ENCODE measurements at regions not wholly inside any gene's neighbourhood (a gene's known extent, or its start where the extent isn't known, plus 50 kb on each side); places are given as distances from the start of the nearest gene placed in this dataset.

GRCh38 chr2:221673248-221673647 is 101.1 kb upstream of the EPHA4 start:
- Histone ChIP-seq H3K9me3 (ENCODE audit: control insufficient read depth in 1 of 2, insufficient read depth in 1 of 2, low read depth in 1 of 2, low read length in 2 of 2) (no peaks in the 10 kb centered on the region; a peak in 1 of 4 replicates), H3K4me3 (replicated peaks in 1 of 2; ENCODE audit: low read depth in 1 of 2, low read length in 2 of 2) (no peak overlapping the region), H3K4me2 (ENCODE audit: low read length) (no peak overlapping the region), H2AFZ (ENCODE audit: low read depth, low read length, poor library complexity, severe bottlenecking) (no peak overlapping the region), H3K4me1 (ENCODE audit: control insufficient read depth in 1 of 2, insufficient read depth in 2 of 2, low read length in 2 of 2) (no peaks in the 10 kb centered on the region), H3K9ac (ENCODE audit: low read length) (no peak overlapping the region), H3K79me2 (ENCODE audit: insufficient read depth, low read length) (no peaks in the 10 kb centered on the region), H3K27ac (ENCODE audit: low read depth, low read length) (no peak overlapping the region), H4K20me1 (ENCODE audit: insufficient read depth) (no peaks in the 10 kb centered on the region; the same call in 1 of the 2 replicates), H3K36me3 (ENCODE audit: control insufficient read depth in 1 of 2, insufficient read depth in 2 of 2, low read length in 2 of 2) (no peaks in the 10 kb centered on the region), H3K9me2 (ENCODE audit: insufficient read depth) (no peaks in the 10 kb centered on the region), H3K27me3 (ENCODE audit: insufficient read depth, low read length) (no peaks in the 10 kb centered on the region; the same call in none of the 2 replicates)
- ChIA-PET CTCF (no interaction called here), RAD21 (ENCODE audit: low non-redundant PET in 1 of 2, low total read pairs in 2 of 2, uncharacterized antibody in 2 of 2, unreplicated experiment in 2 of 2) (no interaction called here), POLR2A (no interaction called here)
- TF ChIP-seq EZH2 (IDR thresholded peaks at IDR 0.05) = no peak
- no peak for TF ChIP-seq TCF7L2 (IDR thresholded peaks at IDR 0.05; ENCODE audit: borderline replicate concordance, extremely low read depth, insufficient read depth, insufficient read length)
- no peak for TF ChIP-seq POLR2A (IDR thresholded peaks at IDR 0.05; ENCODE audit: borderline replicate concordance, extremely low read depth, insufficient read depth, insufficient read length)
- ATAC-seq (no peak), DNase-seq (ENCODE audit: low read depth, low spot score) (no peak)
- intact Hi-C loops (cut with micrococcal nuclease) = no loop called here
- BruUV-seq (replicated peaks) = no TSS peak

GRCh38 chr2:221671515-221671914 is 99.4 kb upstream of the EPHA4 start:
- Histone ChIP-seq H3K36me3 (ENCODE audit: control insufficient read depth in 1 of 2, insufficient read depth in 2 of 2, low read length in 2 of 2) (no peaks in the 10 kb centered on the region), H3K79me2 (ENCODE audit: insufficient read depth, low read length) (no peaks in the 10 kb centered on the region), H3K4me2 (ENCODE audit: low read length) (no peak overlapping the region), H3K27ac (ENCODE audit: low read depth, low read length) (no peak overlapping the region), H4K20me1 (ENCODE audit: insufficient read depth) (no peaks in the 10 kb centered on the region; the same call in 1 of the 2 replicates), H3K9me3 (ENCODE audit: control insufficient read depth in 1 of 2, insufficient read depth in 1 of 2, low read depth in 1 of 2, low read length in 2 of 2) (no peaks in the 10 kb centered on the region; a peak in 1 of 4 replicates), H3K4me3 (replicated peaks in 1 of 2; ENCODE audit: low read depth in 1 of 2, low read length in 2 of 2) (no peak overlapping the region), H3K9ac (ENCODE audit: low read length) (no peak overlapping the region), H3K27me3 (ENCODE audit: insufficient read depth, low read length) (no peaks in the 10 kb centered on the region; the same call in 1 of the 2 replicates), H3K9me2 (ENCODE audit: insufficient read depth) (no peaks in the 10 kb centered on the region), H3K4me1 (ENCODE audit: control insufficient read depth in 1 of 2, insufficient read depth in 2 of 2, low read length in 2 of 2) (no peaks in the 10 kb centered on the region), H2AFZ (ENCODE audit: low read depth, low read length, poor library complexity, severe bottlenecking) (no peak overlapping the region)
- ATAC-seq = no peak
- POLR2A ChIA-PET = no interaction called here
- no peak for TF ChIP-seq SRF (IDR thresholded peaks at IDR 0.05; ENCODE audit: low read depth)
- TF ChIP-seq POLR2A (IDR thresholded peaks at IDR 0.05; ENCODE audit: borderline replicate concordance, extremely low read depth, insufficient read depth, insufficient read length) = no peak
- TF ChIP-seq SIN3A (IDR thresholded peaks at IDR 0.05; ENCODE audit: low read depth) = no peak
- no peak for TF ChIP-seq POLR2AphosphoS5 (IDR thresholded peaks at IDR 0.05; ENCODE audit: low read depth, low read length)
- TF ChIP-seq EZH2phosphoT487 (IDR thresholded peaks at IDR 0.05; ENCODE audit: borderline replicate concordance) = no peak
- TF ChIP-seq ELF1 (IDR thresholded peaks at IDR 0.05; ENCODE audit: borderline replicate concordance, low read depth) = no peak
- no peak for TF ChIP-seq CBX3 (IDR thresholded peaks at IDR 0.05; ENCODE audit: low read depth)
- TF ChIP-seq SP1 (IDR thresholded peaks at IDR 0.05; ENCODE audit: low read depth) = no peak
- intact Hi-C loops (cut with micrococcal nuclease) = no loop called here
- CTCF ChIA-PET = no interaction called here
- BruUV-seq (replicated peaks) = no TSS peak
- RAD21 ChIA-PET (ENCODE audit: low non-redundant PET in 1 of 2, low total read pairs in 2 of 2, uncharacterized antibody in 2 of 2, unreplicated experiment in 2 of 2) = no interaction called here
- no peak for DNase-seq (ENCODE audit: low read depth, low spot score)

All from HCT116 (cell line).